Smooth muscle cell (in vitro differentiated cells): ENCODE measurements at regions not wholly inside any gene's neighbourhood (a gene's known extent, or its start where the extent isn't known, plus 50 kb on each side); places are given as distances from the start of the nearest gene placed in this dataset.

Experiments used
- DNase-seq: peaks from one replicate; lab custom pipeline; 2025; ENCODE audit not compliant: unreplicated experiment; lab: John Stamatoyannopoulos, UW
- H2AFZ ChIP-seq: fragments of 200-600 bp; sonication (generic); 2 replicates; pipeline ENCODE4 v1.6.0; 2016; ENCODE audit warnings: antibody characterized with exemption, low read depth, mild to moderate bottlenecking
- H3F3A ChIP-seq: fragments of 200-600 bp; sonication (generic); 2 replicates; pipeline ENCODE4 v1.6.0; 2017; ENCODE audit warnings: antibody characterized with exemption, low read depth
- H3K27ac ChIP-seq: fragments of 200-600 bp; sonication (generic); 2 replicates; pipeline ENCODE4 v1.5.1; 2016; ENCODE audit warnings: low read depth, mild to moderate bottlenecking
- H3K27me3 ChIP-seq: fragments of 200-600 bp; sonication (generic); 2 replicates; pipeline ENCODE4 v1.6.1; 2016; ENCODE audit warnings: low read depth, mild to moderate bottlenecking
- H3K36me3 ChIP-seq: fragments of 200-600 bp; sonication (generic); 2 replicates; pipeline ENCODE4 v1.5.1; 2016; ENCODE audit warnings: low read depth
- H3K4me1 ChIP-seq: fragments of 200-600 bp; sonication (generic); 2 replicates; pipeline ENCODE4 v1.5.1; 2016; ENCODE audit warnings: low read depth
- H3K4me2 ChIP-seq: fragments of 200-600 bp; sonication (generic); 2 replicates; pipeline ENCODE4 v1.6.0; 2016; ENCODE audit warnings: mild to moderate bottlenecking
- H3K4me3 ChIP-seq: fragments of 200-600 bp; sonication (generic); 2 replicates; pipeline ENCODE4 v1.5.1; 2016; ENCODE audit warnings: mild to moderate bottlenecking
- H3K79me2 ChIP-seq: fragments of 200-600 bp; sonication (generic); 2 replicates; pipeline ENCODE4 v1.6.0; 2016; ENCODE audit warnings: low read depth, mild to moderate bottlenecking
- H3K9ac ChIP-seq: fragments of 200-600 bp; sonication (generic); 2 replicates; pipeline ENCODE4 v1.6.0; 2016; ENCODE audit warnings: low read depth
- H3K9me3 ChIP-seq: fragments of 200-600 bp; sonication (generic); replicated peaks from 2 replicates; pipeline ENCODE4 v1.5.1; 2016; ENCODE audit warnings: low read depth
- H4K20me1 ChIP-seq: fragments of 200-600 bp; sonication (generic); 2 replicates; pipeline ENCODE4 v1.6.0; 2016; ENCODE audit warnings: low read depth
- WGBS: methylation state at CpG from one replicate; pipeline ENCODE4 v1.1.7; 2016; ENCODE audit warnings: low lambda C conversion rate; 5-methylcytosine and 5-hydroxymethylcytosine counted together
- TF ChIP-seq, protein P1 (sequence below): fragments of 200-600 bp; sonication (generic); IDR thresholded peaks from 2 replicates; pipeline ENCODE4 v1.5.1; 2017; ENCODE audit warnings: borderline replicate concordance, mild to moderate bottlenecking, antibody characterized with exemption; ENCODE audit not compliant: insufficient read depth, poor library complexity, severe bottlenecking

DNA sequence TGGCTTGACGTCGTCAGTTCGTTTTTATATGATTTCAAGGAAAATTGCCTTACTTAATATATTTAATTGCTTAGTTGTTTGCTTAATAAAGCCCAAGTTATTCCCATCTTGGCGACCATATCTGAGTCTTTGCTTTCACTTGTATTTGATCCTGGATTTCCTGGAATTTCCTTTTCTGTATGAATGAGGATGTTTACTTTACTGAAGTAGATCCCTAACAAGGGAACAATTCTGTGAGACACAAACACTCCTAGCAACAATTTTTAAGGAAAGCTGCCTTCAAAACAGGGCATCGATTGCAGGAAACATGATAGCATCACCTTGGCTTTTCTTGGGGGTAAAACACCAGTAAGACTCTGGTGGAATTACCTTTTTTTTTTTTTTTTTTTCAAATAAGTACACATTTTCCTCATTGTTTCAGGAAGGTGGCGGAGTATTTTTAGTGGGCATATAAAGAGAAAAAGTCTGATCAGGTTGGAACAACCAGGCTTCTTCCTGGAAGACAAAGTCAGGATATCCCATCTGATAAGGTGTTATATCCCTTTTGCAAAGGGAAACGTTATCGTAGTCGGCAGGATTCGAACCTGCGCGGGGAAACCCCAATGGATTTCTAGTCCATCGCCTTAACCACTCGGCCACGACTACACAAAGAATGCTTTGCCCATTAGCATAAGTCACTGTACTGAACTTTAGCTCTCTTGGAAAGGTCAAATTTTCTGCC is 68.5 kb upstream of the ZNF184 start:
- peaks cover 4% of the 10 kb centered on the region for H3F3A ChIP-seq
- H3K36me3 ChIP-seq = no peaks in the 10 kb centered on the region
- no peaks in the 10 kb centered on the region for H3K9me3 ChIP-seq
- H3K4me2 ChIP-seq = no peak overlapping the region
- no peaks in the 10 kb centered on the region for H3K79me2 ChIP-seq
- no peaks in the 10 kb centered on the region for H3K27me3 ChIP-seq
- no peak for DNase-seq
- no peak overlapping the region for H3K4me3 ChIP-seq
- 27% methylated on average over 15 of the region's 15 CpGs for WGBS
- H4K20me1 ChIP-seq = no peaks in the 10 kb centered on the region
- TF ChIP-seq, protein P1, sequence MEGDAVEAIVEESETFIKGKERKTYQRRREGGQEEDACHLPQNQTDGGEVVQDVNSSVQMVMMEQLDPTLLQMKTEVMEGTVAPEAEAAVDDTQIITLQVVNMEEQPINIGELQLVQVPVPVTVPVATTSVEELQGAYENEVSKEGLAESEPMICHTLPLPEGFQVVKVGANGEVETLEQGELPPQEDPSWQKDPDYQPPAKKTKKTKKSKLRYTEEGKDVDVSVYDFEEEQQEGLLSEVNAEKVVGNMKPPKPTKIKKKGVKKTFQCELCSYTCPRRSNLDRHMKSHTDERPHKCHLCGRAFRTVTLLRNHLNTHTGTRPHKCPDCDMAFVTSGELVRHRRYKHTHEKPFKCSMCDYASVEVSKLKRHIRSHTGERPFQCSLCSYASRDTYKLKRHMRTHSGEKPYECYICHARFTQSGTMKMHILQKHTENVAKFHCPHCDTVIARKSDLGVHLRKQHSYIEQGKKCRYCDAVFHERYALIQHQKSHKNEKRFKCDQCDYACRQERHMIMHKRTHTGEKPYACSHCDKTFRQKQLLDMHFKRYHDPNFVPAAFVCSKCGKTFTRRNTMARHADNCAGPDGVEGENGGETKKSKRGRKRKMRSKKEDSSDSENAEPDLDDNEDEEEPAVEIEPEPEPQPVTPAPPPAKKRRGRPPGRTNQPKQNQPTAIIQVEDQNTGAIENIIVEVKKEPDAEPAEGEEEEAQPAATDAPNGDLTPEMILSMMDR = no peak
- no peak overlapping the region for H3K27ac ChIP-seq
- no peak overlapping the region for H2AFZ ChIP-seq
- H3K4me1 ChIP-seq = no peaks in the 10 kb centered on the region
- H3K9ac ChIP-seq = no peak overlapping the region

DNA sequence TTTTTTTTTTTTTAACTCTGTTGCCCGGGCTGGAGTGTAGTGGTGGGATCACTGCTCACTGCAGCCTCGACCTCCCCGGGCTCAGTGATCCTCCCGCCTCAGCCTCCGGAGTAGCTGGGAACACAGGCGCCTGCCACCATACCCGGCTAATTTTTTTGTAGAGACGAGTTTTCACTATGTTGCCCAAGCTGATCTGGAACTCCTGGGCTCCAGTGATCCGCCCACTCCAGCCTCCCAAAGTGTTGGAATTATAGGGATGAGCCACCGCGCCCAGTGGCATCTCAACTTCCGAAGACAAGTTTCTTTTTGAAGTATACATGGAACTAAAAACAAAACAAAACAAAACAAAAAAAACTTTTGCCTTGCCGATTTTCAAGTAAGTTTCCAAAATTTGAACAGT is 66.6 kb upstream of the ZNF184 start:
- Histone ChIP-seq H3K27ac (no peak overlapping the region), H3K4me1 (no peaks in the 10 kb centered on the region), H3K36me3 (no peaks in the 10 kb centered on the region), H3K9ac (no peak overlapping the region), H3K9me3 (no peaks in the 10 kb centered on the region), H3F3A (no peaks in the 10 kb centered on the region), H3K79me2 (no peaks in the 10 kb centered on the region), H2AFZ (peak overlapping the region; percentile 59), H3K27me3 (no peaks in the 10 kb centered on the region), H3K4me3 (peak overlapping the region; percentile 47), H4K20me1 (no peaks in the 10 kb centered on the region), H3K4me2 (peak overlapping the region; percentile 82)
- TF ChIP-seq, protein P1 = no peak
- WGBS = 34% methylated on average over 13 of the region's 13 CpGs
- DNase-seq = no peak

GRCh38 chr6:27532820-27533538 is 60.1 kb upstream of the ZNF184 start:
- Histone ChIP-seq H3K27ac (no peak overlapping the region), H3K79me2 (no peaks in the 10 kb centered on the region), H3K9ac (no peak overlapping the region), H3F3A (no peaks in the 10 kb centered on the region), H3K27me3 (no peaks in the 10 kb centered on the region), H3K4me3 (no peak overlapping the region), H3K4me2 (no peak overlapping the region), H4K20me1 (no peaks in the 10 kb centered on the region), H3K9me3 (no peaks in the 10 kb centered on the region), H2AFZ (no peak overlapping the region), H3K36me3 (no peaks in the 10 kb centered on the region), H3K4me1 (no peaks in the 10 kb centered on the region)
- TF ChIP-seq, protein P1 = no peak
- WGBS = 42% methylated on average over 7 of the region's 7 CpGs
- no peak for DNase-seq
